Lower leg skin (tissue), 3 donors: ENCODE measurements at regions not wholly inside any gene's neighbourhood (a gene's known extent, or its start where the extent isn't known, plus 50 kb on each side); places are given as distances from the start of the nearest gene placed in this dataset.

Experiments
- POLR2A ChIP-seq, 2 donors: fragments of 450-650 bp; IDR thresholded peaks; one replicate each; pipeline ENCODE4 v1.6.1; 2016 to 2017; ENCODE audit warnings: antibody characterized with exemption in 2 of 2, mild to moderate bottlenecking in 1 of 2, moderate library complexity in 1 of 2
- TF ChIP-seq, protein P1 (sequence below), 3 donors: fragments of 450-650 bp; IDR thresholded peaks; one replicate each; pipeline ENCODE4 v1.5.1; 2016; ENCODE audit warnings: antibody characterized with exemption in 3 of 3, mild to moderate bottlenecking in 3 of 3, moderate library complexity in 2 of 3

DNA sequence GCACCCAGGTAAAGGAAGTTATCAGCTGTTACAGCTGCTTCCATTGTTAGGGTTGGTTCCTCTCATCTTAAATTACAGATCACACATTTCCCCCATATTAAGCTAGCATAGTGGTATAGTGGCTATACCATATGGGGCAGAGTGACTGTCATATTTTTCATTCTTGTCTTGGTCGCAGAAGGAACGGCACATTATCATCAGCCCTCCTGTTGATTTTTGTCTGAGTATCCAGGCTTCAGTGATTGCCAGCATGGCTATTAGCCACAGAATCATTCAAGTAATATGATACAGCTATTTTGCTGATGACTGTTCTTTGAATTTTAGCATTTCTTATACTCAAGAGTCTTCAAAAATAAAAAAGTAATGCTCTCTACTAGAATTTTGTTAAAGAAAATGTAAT lies 240.9 kb downstream of the LIG4 start:
- TF ChIP-seq, protein P1, sequence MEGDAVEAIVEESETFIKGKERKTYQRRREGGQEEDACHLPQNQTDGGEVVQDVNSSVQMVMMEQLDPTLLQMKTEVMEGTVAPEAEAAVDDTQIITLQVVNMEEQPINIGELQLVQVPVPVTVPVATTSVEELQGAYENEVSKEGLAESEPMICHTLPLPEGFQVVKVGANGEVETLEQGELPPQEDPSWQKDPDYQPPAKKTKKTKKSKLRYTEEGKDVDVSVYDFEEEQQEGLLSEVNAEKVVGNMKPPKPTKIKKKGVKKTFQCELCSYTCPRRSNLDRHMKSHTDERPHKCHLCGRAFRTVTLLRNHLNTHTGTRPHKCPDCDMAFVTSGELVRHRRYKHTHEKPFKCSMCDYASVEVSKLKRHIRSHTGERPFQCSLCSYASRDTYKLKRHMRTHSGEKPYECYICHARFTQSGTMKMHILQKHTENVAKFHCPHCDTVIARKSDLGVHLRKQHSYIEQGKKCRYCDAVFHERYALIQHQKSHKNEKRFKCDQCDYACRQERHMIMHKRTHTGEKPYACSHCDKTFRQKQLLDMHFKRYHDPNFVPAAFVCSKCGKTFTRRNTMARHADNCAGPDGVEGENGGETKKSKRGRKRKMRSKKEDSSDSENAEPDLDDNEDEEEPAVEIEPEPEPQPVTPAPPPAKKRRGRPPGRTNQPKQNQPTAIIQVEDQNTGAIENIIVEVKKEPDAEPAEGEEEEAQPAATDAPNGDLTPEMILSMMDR (IDR thresholded peaks at IDR 0.05), result no peak
- TF ChIP-seq POLR2A (IDR thresholded peaks at IDR 0.05), result no peak
